ENCODE measurements at regions not wholly inside any gene's neighbourhood (a gene's known extent, or its start where the extent isn't known, plus 50 kb on each side); places are given as distances from the start of the nearest gene placed in this dataset.

DNA sequence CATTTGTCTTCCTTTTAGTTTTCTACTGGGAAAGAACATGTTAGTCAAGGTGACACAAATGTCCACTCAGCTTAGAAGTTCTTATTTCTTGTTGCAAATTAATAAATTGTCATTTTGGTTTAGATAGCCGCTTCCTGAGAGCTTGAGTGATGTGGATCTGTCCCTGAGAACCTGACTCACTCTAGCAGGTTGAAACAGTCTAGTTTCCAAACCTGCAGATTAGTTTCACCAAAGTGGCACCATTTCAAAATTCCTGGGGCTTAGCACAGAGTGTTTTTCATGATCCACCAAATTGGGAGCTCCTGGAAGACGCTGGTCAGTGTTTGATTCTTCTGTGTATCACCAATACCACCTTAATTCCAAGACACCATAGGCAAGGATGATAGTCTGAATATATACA lies 119.4 kb upstream of the TSC22D1 start:
- Histone ChIP-seq H3K36me3 (ENCODE audit: control insufficient read depth in 2 of 2, extremely low read depth in 1 of 2, insufficient read depth in 2 of 2, low read length in 2 of 2) (no peaks in the 10 kb centered on the region), H4K20me1 (ENCODE audit: control insufficient read depth, extremely low read depth, insufficient read depth, low read length) (no peaks in the 10 kb centered on the region), H3K9me3 (ENCODE audit: control insufficient read depth, low read depth, low read length) (no peaks in the 10 kb centered on the region), H3K4me1 (ENCODE audit: control insufficient read depth, extremely low read depth, insufficient read depth, low read length) (no peaks in the 10 kb centered on the region), H3K4me2 (ENCODE audit: control insufficient read depth, extremely low read depth, insufficient read depth, low read depth, low read length) (no peak overlapping the region), H3K27me3 (ENCODE audit: control insufficient read depth, extremely low read depth, insufficient read depth, low read length) (no peaks in the 10 kb centered on the region), H3K9ac (ENCODE audit: control insufficient read depth, extremely low read depth, insufficient read depth, low read length) (no peak overlapping the region), H2AFZ (ENCODE audit: control insufficient read depth, low read length) (no peak overlapping the region), H3K27ac (ENCODE audit: control insufficient read depth, insufficient read depth, low read length) (no peak overlapping the region), H3K79me2 (ENCODE audit: control insufficient read depth, insufficient read depth, low read length) (no peaks in the 10 kb centered on the region), H3K4me3 (ENCODE audit: control insufficient read depth in 2 of 3, extremely low read depth in 1 of 3, insufficient read depth in 2 of 3, low read depth in 1 of 3, low read length in 3 of 3) (no peak overlapping the region), H3K9me1 (ENCODE audit: control insufficient read depth, extremely low read depth, insufficient read depth, low read length) (no peaks in the 10 kb centered on the region)
- DNase-seq (ENCODE audit: low read depth, low spot score), result no peak
- TF ChIP-seq, protein P1, sequence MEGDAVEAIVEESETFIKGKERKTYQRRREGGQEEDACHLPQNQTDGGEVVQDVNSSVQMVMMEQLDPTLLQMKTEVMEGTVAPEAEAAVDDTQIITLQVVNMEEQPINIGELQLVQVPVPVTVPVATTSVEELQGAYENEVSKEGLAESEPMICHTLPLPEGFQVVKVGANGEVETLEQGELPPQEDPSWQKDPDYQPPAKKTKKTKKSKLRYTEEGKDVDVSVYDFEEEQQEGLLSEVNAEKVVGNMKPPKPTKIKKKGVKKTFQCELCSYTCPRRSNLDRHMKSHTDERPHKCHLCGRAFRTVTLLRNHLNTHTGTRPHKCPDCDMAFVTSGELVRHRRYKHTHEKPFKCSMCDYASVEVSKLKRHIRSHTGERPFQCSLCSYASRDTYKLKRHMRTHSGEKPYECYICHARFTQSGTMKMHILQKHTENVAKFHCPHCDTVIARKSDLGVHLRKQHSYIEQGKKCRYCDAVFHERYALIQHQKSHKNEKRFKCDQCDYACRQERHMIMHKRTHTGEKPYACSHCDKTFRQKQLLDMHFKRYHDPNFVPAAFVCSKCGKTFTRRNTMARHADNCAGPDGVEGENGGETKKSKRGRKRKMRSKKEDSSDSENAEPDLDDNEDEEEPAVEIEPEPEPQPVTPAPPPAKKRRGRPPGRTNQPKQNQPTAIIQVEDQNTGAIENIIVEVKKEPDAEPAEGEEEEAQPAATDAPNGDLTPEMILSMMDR (optimal IDR thresholded peaks at IDR 0.05 in 1 of 3, IDR thresholded peaks at IDR 0.05 in 1 of 3, conservative IDR thresholded peaks at IDR 0.05 in 1 of 3; ENCODE audit: extremely low read depth in 1 of 3, insufficient read depth in 2 of 3, low read length in 3 of 3), result no peak
- no peak for TF ChIP-seq EZH2 (IDR thresholded peaks at IDR 0.05; ENCODE audit: low read length)
- dilution Hi-C loops (cut with MboI; ENCODE audit: extremely low pct_ligation_motif_present, low sequenced_read_pairs), result no loop called here
- FAIRE-seq, result no peak

DNA sequence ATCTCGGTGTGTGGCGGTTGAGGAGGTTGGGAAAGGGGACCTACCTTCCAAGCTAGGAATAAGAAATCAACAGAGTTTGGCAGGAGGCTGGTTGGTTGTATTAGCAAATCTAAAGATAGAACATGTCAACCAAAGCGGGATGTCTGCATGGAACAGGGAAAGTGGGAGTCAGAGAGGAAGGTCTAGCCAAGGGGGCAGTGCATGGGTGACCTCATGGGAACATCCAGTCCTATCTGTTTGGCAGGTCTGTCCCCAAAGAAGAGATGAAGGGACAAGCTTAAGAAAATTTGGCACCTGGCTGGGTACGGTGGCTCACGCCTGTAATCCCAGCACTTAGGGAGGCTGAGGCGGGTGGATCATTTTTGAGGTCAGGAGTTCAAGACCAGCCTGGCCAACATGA lies 118.7 kb upstream of the TSC22D1 start:
- Histone ChIP-seq H3K9me3 (ENCODE audit: control insufficient read depth, low read depth, low read length) (no peaks in the 10 kb centered on the region), H3K79me2 (ENCODE audit: control insufficient read depth, insufficient read depth, low read length) (no peaks in the 10 kb centered on the region), H3K27me3 (ENCODE audit: control insufficient read depth, extremely low read depth, insufficient read depth, low read length) (no peaks in the 10 kb centered on the region), H3K9ac (ENCODE audit: control insufficient read depth, extremely low read depth, insufficient read depth, low read length) (no peak overlapping the region), H3K9me1 (ENCODE audit: control insufficient read depth, extremely low read depth, insufficient read depth, low read length) (no peaks in the 10 kb centered on the region), H3K27ac (ENCODE audit: control insufficient read depth, insufficient read depth, low read length) (no peak overlapping the region), H3K4me2 (ENCODE audit: control insufficient read depth, extremely low read depth, insufficient read depth, low read depth, low read length) (no peak overlapping the region), H2AFZ (ENCODE audit: control insufficient read depth, low read length) (no peak overlapping the region), H4K20me1 (ENCODE audit: control insufficient read depth, extremely low read depth, insufficient read depth, low read length) (no peaks in the 10 kb centered on the region), H3K4me1 (ENCODE audit: control insufficient read depth, extremely low read depth, insufficient read depth, low read length) (no peaks in the 10 kb centered on the region), H3K4me3 (ENCODE audit: control insufficient read depth in 2 of 3, extremely low read depth in 1 of 3, insufficient read depth in 2 of 3, low read depth in 1 of 3, low read length in 3 of 3) (no peak overlapping the region), H3K36me3 (ENCODE audit: control insufficient read depth in 2 of 2, extremely low read depth in 1 of 2, insufficient read depth in 2 of 2, low read length in 2 of 2) (no peaks in the 10 kb centered on the region)
- TF ChIP-seq, protein P1 (optimal IDR thresholded peaks at IDR 0.05 in 1 of 3, IDR thresholded peaks at IDR 0.05 in 1 of 3, conservative IDR thresholded peaks at IDR 0.05 in 1 of 3; ENCODE audit: extremely low read depth in 1 of 3, insufficient read depth in 2 of 3, low read length in 3 of 3), result no peak
- no peak for TF ChIP-seq EZH2 (IDR thresholded peaks at IDR 0.05; ENCODE audit: low read length)
- DNase-seq (ENCODE audit: low read depth, low spot score), result no peak
- dilution Hi-C loops (cut with MboI; ENCODE audit: extremely low pct_ligation_motif_present, low sequenced_read_pairs), result no loop called here
- no peak for FAIRE-seq

Measured in keratinocyte (primary cell).